Upper lobe of right lung (tissue), 1 donor: ENCODE measurements at regions not wholly inside any gene's neighbourhood (a gene's known extent, or its start where the extent isn't known, plus 50 kb on each side); places are given as distances from the start of the nearest gene placed in this dataset.

Experiments
- ATAC-seq: fragments of 200-7000 bp; cut with Tn5 transposase; one replicate; pipeline ENCODE4 v1.9.1; 2020; ENCODE audit warnings: mild to moderate bottlenecking, moderate library complexity
- DNase-seq: peaks from one replicate; pipeline ENCODE4 v3.0.0-alpha.2; 2020
- H3K27ac ChIP-seq: fragments of 200-600 bp; one replicate; pipeline ENCODE4 v1.8.0; 2022
- H3K27me3 ChIP-seq: fragments of 200-600 bp; one replicate; pipeline ENCODE4 v1.8.0; 2022; ENCODE audit warnings: mild to moderate bottlenecking
- H3K36me3 ChIP-seq: fragments of 200-600 bp; one replicate; pipeline ENCODE4 v1.8.0; 2022
- H3K4me1 ChIP-seq: fragments of 200-600 bp; one replicate; pipeline ENCODE4 v1.8.0; 2022
- H3K4me3 ChIP-seq: fragments of 200-600 bp; one replicate; pipeline ENCODE4 v1.8.0; 2022; ENCODE audit warnings: mild to moderate bottlenecking
- H3K9me3 ChIP-seq: fragments of 200-600 bp; one replicate; pipeline ENCODE4 v1.8.0; 2022
- intact Hi-C: fragments of 100-400 bp; cut with DNase I; formaldehyde crosslinking; loops from one replicate; pipeline ENCODE4 v1.11.0; 2022
- TF ChIP-seq, protein P1 (sequence below): fragments of 200-600 bp; IDR thresholded peaks from one replicate; pipeline ENCODE4 v1.8.0; 2022; ENCODE audit warnings: antibody characterized with exemption
- donor health status: DM: no; HTN: yes; CAD: no; lungs with severe emphysema.

DNA sequence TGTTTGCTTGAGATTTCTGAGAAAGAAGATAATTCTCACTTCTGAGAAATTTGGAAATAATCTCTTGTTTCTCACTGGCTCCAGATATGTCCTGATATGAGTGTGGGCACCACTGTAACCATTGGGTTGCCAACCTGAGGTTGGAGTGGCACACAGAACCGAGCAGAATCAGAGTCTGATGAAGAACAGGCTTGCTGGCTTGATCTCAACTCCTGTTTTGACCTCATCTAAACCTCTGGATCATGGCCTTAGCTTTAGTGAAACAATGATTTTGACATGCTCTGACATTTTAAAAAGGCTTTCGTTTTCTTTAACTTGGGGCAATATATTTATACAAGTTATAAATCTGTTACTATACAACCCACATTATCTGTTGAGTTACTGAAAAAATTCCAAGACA is 548.0 kb downstream of the IRS1 start:
- ATAC-seq, result no peak
- TF ChIP-seq, protein P1, sequence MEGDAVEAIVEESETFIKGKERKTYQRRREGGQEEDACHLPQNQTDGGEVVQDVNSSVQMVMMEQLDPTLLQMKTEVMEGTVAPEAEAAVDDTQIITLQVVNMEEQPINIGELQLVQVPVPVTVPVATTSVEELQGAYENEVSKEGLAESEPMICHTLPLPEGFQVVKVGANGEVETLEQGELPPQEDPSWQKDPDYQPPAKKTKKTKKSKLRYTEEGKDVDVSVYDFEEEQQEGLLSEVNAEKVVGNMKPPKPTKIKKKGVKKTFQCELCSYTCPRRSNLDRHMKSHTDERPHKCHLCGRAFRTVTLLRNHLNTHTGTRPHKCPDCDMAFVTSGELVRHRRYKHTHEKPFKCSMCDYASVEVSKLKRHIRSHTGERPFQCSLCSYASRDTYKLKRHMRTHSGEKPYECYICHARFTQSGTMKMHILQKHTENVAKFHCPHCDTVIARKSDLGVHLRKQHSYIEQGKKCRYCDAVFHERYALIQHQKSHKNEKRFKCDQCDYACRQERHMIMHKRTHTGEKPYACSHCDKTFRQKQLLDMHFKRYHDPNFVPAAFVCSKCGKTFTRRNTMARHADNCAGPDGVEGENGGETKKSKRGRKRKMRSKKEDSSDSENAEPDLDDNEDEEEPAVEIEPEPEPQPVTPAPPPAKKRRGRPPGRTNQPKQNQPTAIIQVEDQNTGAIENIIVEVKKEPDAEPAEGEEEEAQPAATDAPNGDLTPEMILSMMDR, result no peak

DNA sequence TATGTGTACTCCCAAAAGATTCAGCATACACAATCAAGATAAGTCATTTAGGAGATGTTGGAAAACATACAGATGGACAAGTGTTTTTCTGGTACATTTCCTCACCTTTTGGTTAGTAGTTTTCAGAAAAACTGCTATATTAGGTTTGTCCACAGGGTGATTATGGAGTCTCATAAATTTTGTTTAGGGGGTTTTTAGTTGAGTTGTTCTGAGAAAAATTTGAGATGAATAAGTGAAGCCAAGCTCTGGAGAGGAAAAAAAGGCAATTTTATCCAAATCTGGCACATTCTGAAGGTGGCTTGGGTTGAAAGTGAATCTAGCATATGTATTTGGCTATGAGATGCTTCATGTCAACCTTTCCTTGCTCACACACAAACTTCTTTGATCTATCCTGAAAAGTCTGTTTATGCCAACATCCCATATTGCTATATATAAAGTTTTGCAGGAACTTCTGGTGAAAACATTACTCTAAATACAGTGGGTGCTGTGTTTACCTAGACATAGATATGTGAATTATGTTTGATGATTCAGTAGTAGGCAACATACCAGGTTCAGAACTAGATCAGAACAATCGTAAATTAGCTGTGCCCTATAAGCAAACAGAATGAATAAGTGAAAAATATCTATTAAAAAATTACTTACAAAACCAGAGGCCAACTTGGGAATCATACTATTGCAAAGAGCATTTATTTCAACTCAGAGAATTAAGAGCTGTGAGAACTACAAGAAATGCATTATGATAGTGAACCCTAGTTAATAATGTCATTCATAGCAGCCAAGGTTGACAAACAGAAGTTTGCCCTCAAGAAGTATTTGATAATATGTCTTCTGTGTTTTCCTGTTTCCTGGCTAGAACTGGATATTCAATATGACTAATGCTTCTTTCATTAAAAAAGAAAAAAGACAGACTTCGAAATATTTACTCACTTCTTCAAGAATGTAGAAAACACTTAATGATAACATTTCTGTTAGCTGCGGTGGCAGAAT is 552.0 kb downstream of the IRS1 start:
- Histone ChIP-seq H3K4me1 (no peaks in the 10 kb centered on the region), H3K27me3 (no peaks in the 10 kb centered on the region), H3K4me3 (no peak overlapping the region), H3K27ac (no peak overlapping the region), H3K36me3 (no peaks in the 10 kb centered on the region), H3K9me3 (no peaks in the 10 kb centered on the region)
- ATAC-seq, result no peak
- TF ChIP-seq, protein P1, result no peak
- DNase-seq, result no peak
- intact Hi-C loops, result no loop called here

More for the DNA sequence above, 548.0 kb downstream of the IRS1 start:
- no peak overlapping the region for H3K4me3 ChIP-seq
- DNase-seq, result no peak
- H3K27me3 ChIP-seq, result no peaks in the 10 kb centered on the region
- intact Hi-C loops, result no loop called here
- H3K36me3 ChIP-seq, result no peaks in the 10 kb centered on the region
- no peaks in the 10 kb centered on the region for H3K4me1 ChIP-seq
- no peaks in the 10 kb centered on the region for H3K9me3 ChIP-seq
- no peak overlapping the region for H3K27ac ChIP-seq

DNA sequence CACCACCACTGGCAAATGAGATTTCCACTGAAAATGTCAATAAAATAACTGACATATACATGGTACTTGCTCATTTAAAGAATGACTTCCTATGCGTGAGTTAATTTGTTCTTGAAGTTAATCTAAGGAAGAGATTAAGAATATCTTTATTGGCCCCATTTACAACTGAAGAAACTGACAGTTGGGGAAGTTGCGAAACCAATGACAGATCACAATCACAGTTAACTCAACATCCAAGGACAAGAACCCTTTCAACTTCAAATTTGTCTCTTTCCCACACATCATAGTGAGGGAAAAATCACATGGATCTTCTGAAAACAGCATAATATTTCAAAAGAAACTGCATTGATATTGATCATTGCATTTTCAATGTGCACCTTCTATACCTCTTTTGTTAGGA is 565.4 kb downstream of the IRS1 start:
- H3K4me1 ChIP-seq, result no peaks in the 10 kb centered on the region
- H3K27me3 ChIP-seq, result no peaks in the 10 kb centered on the region
- no peak for DNase-seq
- H3K4me3 ChIP-seq, result no peak overlapping the region
- intact Hi-C loops, result no loop called here
- H3K27ac ChIP-seq, result no peak overlapping the region
- no peaks in the 10 kb centered on the region for H3K36me3 ChIP-seq
- TF ChIP-seq, protein P1, result no peak
- no peak for ATAC-seq
- no peaks in the 10 kb centered on the region for H3K9me3 ChIP-seq

DNA sequence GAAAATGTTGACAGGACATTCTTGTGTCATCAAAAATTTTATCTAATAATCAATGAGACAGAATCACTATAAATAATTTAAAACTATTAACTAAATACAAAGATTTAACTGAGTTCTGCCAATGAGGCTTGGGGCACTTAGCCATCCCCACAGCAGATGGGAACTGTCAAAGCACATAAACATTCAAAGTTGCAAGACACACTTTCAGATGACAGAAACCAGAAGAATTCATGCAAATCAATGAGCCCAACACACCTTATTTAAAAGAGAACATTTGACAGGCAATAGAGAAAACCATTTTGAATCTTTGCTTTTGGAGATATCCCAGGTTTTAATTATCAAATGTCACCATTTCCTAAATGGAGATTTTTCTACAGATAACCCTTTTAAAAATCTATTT is 566.2 kb downstream of the IRS1 start:
- ATAC-seq, result no peak

DNA sequence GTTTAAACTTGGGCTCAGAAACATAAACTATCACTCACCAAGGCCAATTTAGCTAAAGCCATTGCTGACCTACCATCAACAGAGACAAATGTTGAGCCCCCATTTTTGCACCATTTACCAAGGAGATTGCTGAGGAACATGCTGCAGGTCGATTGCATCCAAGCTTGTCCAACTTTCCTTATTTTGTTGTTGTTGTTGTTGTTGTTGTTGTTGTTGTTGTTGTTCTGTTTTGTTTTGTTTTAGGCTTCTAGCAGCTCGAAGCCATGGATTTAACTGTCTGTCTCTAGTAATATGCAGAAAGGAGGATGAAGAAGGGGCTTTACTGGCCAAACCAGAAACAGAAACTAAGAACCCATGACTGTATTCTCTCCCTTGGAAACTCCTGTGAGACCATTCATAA is 571.5 kb downstream of the IRS1 start:
- DNase-seq (no peak), ATAC-seq (no peak)
- intact Hi-C loops, result no loop called here
- Histone ChIP-seq H3K4me3 (no peak overlapping the region), H3K4me1 (no peaks in the 10 kb centered on the region), H3K27me3 (no peaks in the 10 kb centered on the region), H3K9me3 (no peaks in the 10 kb centered on the region), H3K27ac (no peak overlapping the region), H3K36me3 (no peaks in the 10 kb centered on the region)
- TF ChIP-seq, protein P1, result no peak

More for the DNA sequence above, 566.2 kb downstream of the IRS1 start:
- Histone ChIP-seq H3K4me3 (no peak overlapping the region), H3K4me1 (no peaks in the 10 kb centered on the region), H3K27ac (no peak overlapping the region), H3K36me3 (no peaks in the 10 kb centered on the region), H3K27me3 (no peaks in the 10 kb centered on the region), H3K9me3 (no peaks in the 10 kb centered on the region)
- DNase-seq, result no peak
- intact Hi-C loops, result no loop called here
- TF ChIP-seq, protein P1, result no peak
